ENCODE measurements at regions not wholly inside any gene's neighbourhood (a gene's known extent, or its start where the extent isn't known, plus 50 kb on each side); places are given as distances from the start of the nearest gene placed in this dataset.
A peak's percentile ranks its signal among the peaks of the same experiment; 100 is the strongest.

GRCh38 chr6:25111782-25112181, 167.4 kb upstream of the CARMIL1 start:
- Histone ChIP-seq H3K4me2 (ENCODE audit: extremely low read depth, insufficient read depth, low read length) (no peak overlapping the region), H3K27me3 (ENCODE audit: control insufficient read depth, insufficient read depth, low read length) (no peaks in the 10 kb centered on the region), H2AFZ (ENCODE audit: low read length) (no peak overlapping the region), H3K9ac (ENCODE audit: insufficient read depth, low read length) (no peak overlapping the region), H3K27ac (ENCODE audit: insufficient read depth, low read length) (no peak overlapping the region), H3K4me1 (ENCODE audit: control insufficient read depth, extremely low read depth, insufficient read depth, low read length) (no peaks in the 10 kb centered on the region), H4K20me1 (ENCODE audit: control insufficient read depth, extremely low read depth, insufficient read depth, low read length) (no peaks in the 10 kb centered on the region), H3K79me2 (ENCODE audit: control insufficient read depth, insufficient read depth, low read length) (no peaks in the 10 kb centered on the region), H3K36me3 (ENCODE audit: control insufficient read depth, insufficient read depth, low read length) (no peaks in the 10 kb centered on the region), H3K9me3 (ENCODE audit: control insufficient read depth, insufficient read depth, low read depth, low read length) (no peaks in the 10 kb centered on the region), H3K4me3 (replicated peaks in 1 of 4; ENCODE audit: control extremely low read depth in 1 of 4, insufficient read depth in 1 of 4, low read depth in 3 of 4, low read length in 4 of 4) (no peak overlapping the region)
- TF ChIP-seq EZH2 (IDR thresholded peaks at IDR 0.05; ENCODE audit: low read length, missing control alignments) = no peak
- TF ChIP-seq, protein P1, sequence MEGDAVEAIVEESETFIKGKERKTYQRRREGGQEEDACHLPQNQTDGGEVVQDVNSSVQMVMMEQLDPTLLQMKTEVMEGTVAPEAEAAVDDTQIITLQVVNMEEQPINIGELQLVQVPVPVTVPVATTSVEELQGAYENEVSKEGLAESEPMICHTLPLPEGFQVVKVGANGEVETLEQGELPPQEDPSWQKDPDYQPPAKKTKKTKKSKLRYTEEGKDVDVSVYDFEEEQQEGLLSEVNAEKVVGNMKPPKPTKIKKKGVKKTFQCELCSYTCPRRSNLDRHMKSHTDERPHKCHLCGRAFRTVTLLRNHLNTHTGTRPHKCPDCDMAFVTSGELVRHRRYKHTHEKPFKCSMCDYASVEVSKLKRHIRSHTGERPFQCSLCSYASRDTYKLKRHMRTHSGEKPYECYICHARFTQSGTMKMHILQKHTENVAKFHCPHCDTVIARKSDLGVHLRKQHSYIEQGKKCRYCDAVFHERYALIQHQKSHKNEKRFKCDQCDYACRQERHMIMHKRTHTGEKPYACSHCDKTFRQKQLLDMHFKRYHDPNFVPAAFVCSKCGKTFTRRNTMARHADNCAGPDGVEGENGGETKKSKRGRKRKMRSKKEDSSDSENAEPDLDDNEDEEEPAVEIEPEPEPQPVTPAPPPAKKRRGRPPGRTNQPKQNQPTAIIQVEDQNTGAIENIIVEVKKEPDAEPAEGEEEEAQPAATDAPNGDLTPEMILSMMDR (conservative IDR thresholded peaks at IDR 0.05 in 1 of 2, IDR thresholded peaks at IDR 0.05 in 1 of 2; ENCODE audit: low read depth in 1 of 2, low read length in 2 of 2) = no peak
- DNase-seq (ENCODE audit: low read depth in 2 of 2) = no peak

- Histone ChIP-seq H3K4me3 (replicated peaks in 1 of 4; ENCODE audit: control extremely low read depth in 1 of 4, insufficient read depth in 1 of 4, low read depth in 3 of 4, low read length in 4 of 4) (no peak overlapping the region), H3K9ac (ENCODE audit: insufficient read depth, low read length) (no peak overlapping the region), H4K20me1 (ENCODE audit: control insufficient read depth, extremely low read depth, insufficient read depth, low read length) (no peaks in the 10 kb centered on the region), H3K79me2 (ENCODE audit: control insufficient read depth, insufficient read depth, low read length) (no peaks in the 10 kb centered on the region), H3K9me3 (ENCODE audit: control insufficient read depth, insufficient read depth, low read depth, low read length) (no peaks in the 10 kb centered on the region), H3K27ac (ENCODE audit: insufficient read depth, low read length) (no peak overlapping the region), H3K4me1 (ENCODE audit: control insufficient read depth, extremely low read depth, insufficient read depth, low read length) (no peaks in the 10 kb centered on the region), H3K36me3 (ENCODE audit: control insufficient read depth, insufficient read depth, low read length) (no peaks in the 10 kb centered on the region), H3K27me3 (ENCODE audit: control insufficient read depth, insufficient read depth, low read length) (no peaks in the 10 kb centered on the region), H3K4me2 (ENCODE audit: extremely low read depth, insufficient read depth, low read length) (no peak overlapping the region), H2AFZ (ENCODE audit: low read length) (no peak overlapping the region)
- TF ChIP-seq, protein P1 (conservative IDR thresholded peaks at IDR 0.05 in 1 of 2, IDR thresholded peaks at IDR 0.05 in 1 of 2; ENCODE audit: low read depth in 1 of 2, low read length in 2 of 2) = no peak
- no peak for TF ChIP-seq EZH2 (IDR thresholded peaks at IDR 0.05; ENCODE audit: low read length, missing control alignments)
- DNase-seq (ENCODE audit: low read depth in 2 of 2) = peak in 1 of 2 donors; percentile 25
Observed at GRCh38 chr6:25112322-25112773, 166.8 kb upstream of the CARMIL1 start.

DNA sequence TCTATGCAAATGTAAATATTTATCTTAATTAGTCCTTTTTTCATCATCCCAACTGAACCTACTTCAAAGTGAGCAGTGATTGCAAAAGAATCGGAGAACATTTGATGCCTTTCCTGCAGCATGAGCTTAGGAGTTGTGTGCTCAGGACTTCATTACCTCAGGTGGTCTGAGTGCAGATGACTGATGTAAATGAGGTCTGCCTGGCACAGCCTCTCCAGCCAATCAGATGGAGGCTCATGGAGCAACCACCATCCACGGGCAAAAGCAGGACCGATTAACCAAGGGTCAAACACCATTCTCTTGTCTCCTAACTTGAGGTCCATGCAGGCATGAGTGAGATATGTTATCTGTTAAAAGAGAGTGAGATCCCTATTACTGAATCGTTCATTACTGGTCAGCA, 165.7 kb upstream of the CARMIL1 start:
- Histone ChIP-seq H3K9ac (ENCODE audit: insufficient read depth, low read length) (no peak overlapping the region), H4K20me1 (ENCODE audit: control insufficient read depth, extremely low read depth, insufficient read depth, low read length) (no peaks in the 10 kb centered on the region), H3K4me3 (replicated peaks in 1 of 4; ENCODE audit: control extremely low read depth in 1 of 4, insufficient read depth in 1 of 4, low read depth in 3 of 4, low read length in 4 of 4) (no peak overlapping the region), H3K9me3 (ENCODE audit: control insufficient read depth, insufficient read depth, low read depth, low read length) (no peaks in the 10 kb centered on the region), H3K4me1 (ENCODE audit: control insufficient read depth, extremely low read depth, insufficient read depth, low read length) (no peaks in the 10 kb centered on the region), H3K79me2 (ENCODE audit: control insufficient read depth, insufficient read depth, low read length) (no peaks in the 10 kb centered on the region), H2AFZ (ENCODE audit: low read length) (no peak overlapping the region), H3K27ac (ENCODE audit: insufficient read depth, low read length) (no peak overlapping the region), H3K36me3 (ENCODE audit: control insufficient read depth, insufficient read depth, low read length) (no peaks in the 10 kb centered on the region), H3K4me2 (ENCODE audit: extremely low read depth, insufficient read depth, low read length) (no peak overlapping the region), H3K27me3 (ENCODE audit: control insufficient read depth, insufficient read depth, low read length) (no peaks in the 10 kb centered on the region)
- no peak for TF ChIP-seq EZH2 (IDR thresholded peaks at IDR 0.05; ENCODE audit: low read length, missing control alignments)
- TF ChIP-seq, protein P1 (conservative IDR thresholded peaks at IDR 0.05 in 1 of 2, IDR thresholded peaks at IDR 0.05 in 1 of 2; ENCODE audit: low read depth in 1 of 2, low read length in 2 of 2) = no peak
- DNase-seq (ENCODE audit: low read depth in 2 of 2) = no peak

Data from fibroblast of lung (primary cell).